Keratinocyte (primary cell): ENCODE measurements at regions not wholly inside any gene's neighbourhood (a gene's known extent, or its start where the extent isn't known, plus 50 kb on each side); places are given as distances from the start of the nearest gene placed in this dataset.

Source experiments
- DNase-seq: peaks from one replicate; pipeline ENCODE4 v3.0.0-alpha.2; 2011; ENCODE audit warnings: low read depth, missing footprints, low spot score
- FAIRE-seq: peaks from 2 replicates; lab custom pipeline; 2011; peaks lifted over from hg19 to GRCh38; lab: Jason Lieb, UNC
- H2AFZ ChIP-seq: 2 replicates; pipeline ENCODE4 v1.6.0; 2012; ENCODE audit warnings: low read length, control low read depth, inconsistent platforms; ENCODE audit not compliant: control insufficient read depth
- H3K27ac ChIP-seq: 2 replicates; pipeline ENCODE4 v1.5.1; 2011; ENCODE audit warnings: low read length; ENCODE audit not compliant: control insufficient read depth, insufficient read depth
- H3K27me3 ChIP-seq: 3 replicates; pipeline ENCODE4 v1.6.0; 2011; ENCODE audit warnings: low read length; ENCODE audit not compliant: control insufficient read depth, insufficient read depth; ENCODE audit errors: extremely low read depth
- H3K36me3 ChIP-seq, 2 experiments: 2 replicates in 1 of 2; 3 replicates in 1 of 2; pipeline ENCODE4 v1.5.1; 2011; ENCODE audit warnings: low read length in 2 of 2, mild to moderate bottlenecking in 1 of 2; ENCODE audit not compliant: control insufficient read depth in 2 of 2, insufficient read depth in 2 of 2; ENCODE audit errors: extremely low read depth in 1 of 2
- H3K4me1 ChIP-seq: 3 replicates; pipeline ENCODE4 v1.5.1; 2011; ENCODE audit warnings: low read length; ENCODE audit not compliant: control insufficient read depth, insufficient read depth; ENCODE audit errors: extremely low read depth
- H3K4me2 ChIP-seq: 3 replicates; pipeline ENCODE4 v1.6.0; 2011; ENCODE audit warnings: low read depth, low read length; ENCODE audit not compliant: control insufficient read depth, insufficient read depth; ENCODE audit errors: extremely low read depth
- H3K4me3 ChIP-seq, 3 experiments: fragments of 200-600 bp in 1 of 3; sonication (generic) in 1 of 3; 2 replicates in 2 of 3; 3 replicates in 1 of 3; pipeline ENCODE4 v1.5.1; 2011 to 2016; ENCODE audit warnings: low read length in 3 of 3, mild to moderate bottlenecking in 3 of 3, control low read depth in 2 of 3, inconsistent platforms in 1 of 3, low read depth in 1 of 3, mixed read lengths in 1 of 3, mixed run types in 1 of 3, moderate library complexity in 1 of 3; ENCODE audit not compliant: control insufficient read depth in 2 of 3, insufficient read depth in 2 of 3; ENCODE audit errors: extremely low read depth in 1 of 3
- H3K79me2 ChIP-seq: 2 replicates; pipeline ENCODE4 v1.6.0; 2012; ENCODE audit warnings: low read length; ENCODE audit not compliant: control insufficient read depth, insufficient read depth
- H3K9ac ChIP-seq: 3 replicates; pipeline ENCODE4 v1.6.0; 2011; ENCODE audit warnings: low read length; ENCODE audit not compliant: control insufficient read depth, insufficient read depth; ENCODE audit errors: extremely low read depth
- H3K9me1 ChIP-seq: 3 replicates; pipeline ENCODE4 v1.6.0; 2011; ENCODE audit warnings: low read length; ENCODE audit not compliant: control insufficient read depth, insufficient read depth; ENCODE audit errors: extremely low read depth
- H3K9me3 ChIP-seq: 2 replicates; pipeline ENCODE4 v1.5.1; 2012; ENCODE audit warnings: low read depth, low read length; ENCODE audit not compliant: control insufficient read depth
- H4K20me1 ChIP-seq: 3 replicates; pipeline ENCODE4 v1.6.0; 2011; ENCODE audit warnings: low read length; ENCODE audit not compliant: control insufficient read depth, insufficient read depth; ENCODE audit errors: extremely low read depth
- EZH2 ChIP-seq: IDR thresholded peaks from one replicate; pipeline ENCODE4 v1.6.1; 2012; ENCODE audit warnings: inconsistent platforms, mild to moderate bottlenecking, low read length, moderate library complexity
- dilution Hi-C: fragments of 300-500 bp; cut with MboI; formaldehyde crosslinking; loops from one replicate; pipeline ENCODE4 v1.7.0; 2020; ENCODE audit warnings: low sequenced_read_pairs; ENCODE audit not compliant: extremely low pct_ligation_motif_present
- TF ChIP-seq, protein P1 (sequence below), 3 experiments: IDR thresholded peaks in 1 of 3; conservative IDR thresholded peaks in 1 of 3; optimal IDR thresholded peaks in 1 of 3; 2 replicates in 2 of 3; 3 replicates in 1 of 3; pipeline versions ENCODE3 to v1.5.1; 2011; ENCODE audit warnings: low read length in 3 of 3, mild to moderate bottlenecking in 3 of 3, moderate library complexity in 2 of 3, control low read depth in 1 of 3, inconsistent platforms in 1 of 3; ENCODE audit not compliant: insufficient read depth in 2 of 3; ENCODE audit errors: extremely low read depth in 1 of 3

DNA sequence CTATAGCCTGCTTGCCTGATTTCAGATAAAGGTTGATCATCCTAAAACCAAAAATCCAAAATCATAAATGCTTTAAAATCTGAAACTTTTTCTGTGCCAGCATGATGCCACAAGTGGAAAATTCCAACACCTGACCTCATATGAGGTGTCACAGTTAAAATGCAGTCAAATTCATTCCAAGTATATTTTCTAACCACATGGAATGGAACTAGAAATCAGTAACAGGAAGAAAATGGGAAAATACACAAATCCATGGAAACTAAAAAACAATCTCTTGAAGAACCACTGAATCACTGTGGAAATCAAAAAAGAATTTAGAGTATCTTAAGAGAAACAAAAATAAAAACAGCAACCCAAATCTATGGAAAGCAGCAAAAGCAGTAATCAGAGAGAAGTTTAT, 297.5 kb upstream of the COX7C start:
- FAIRE-seq (no peak), DNase-seq (no peak)
- Histone ChIP-seq H3K4me3 (no peak overlapping the region), H3K27me3 (no peaks in the 10 kb centered on the region), H3K9ac (no peak overlapping the region), H3K79me2 (no peaks in the 10 kb centered on the region), H3K4me1 (no peaks in the 10 kb centered on the region), H3K9me3 (no peaks in the 10 kb centered on the region), H3K27ac (no peak overlapping the region), H3K9me1 (no peaks in the 10 kb centered on the region), H2AFZ (no peak overlapping the region), H3K36me3 (no peaks in the 10 kb centered on the region), H3K4me2 (no peak overlapping the region), H4K20me1 (no peaks in the 10 kb centered on the region)
- TF ChIP-seq EZH2 = no peak
- TF ChIP-seq, protein P1, sequence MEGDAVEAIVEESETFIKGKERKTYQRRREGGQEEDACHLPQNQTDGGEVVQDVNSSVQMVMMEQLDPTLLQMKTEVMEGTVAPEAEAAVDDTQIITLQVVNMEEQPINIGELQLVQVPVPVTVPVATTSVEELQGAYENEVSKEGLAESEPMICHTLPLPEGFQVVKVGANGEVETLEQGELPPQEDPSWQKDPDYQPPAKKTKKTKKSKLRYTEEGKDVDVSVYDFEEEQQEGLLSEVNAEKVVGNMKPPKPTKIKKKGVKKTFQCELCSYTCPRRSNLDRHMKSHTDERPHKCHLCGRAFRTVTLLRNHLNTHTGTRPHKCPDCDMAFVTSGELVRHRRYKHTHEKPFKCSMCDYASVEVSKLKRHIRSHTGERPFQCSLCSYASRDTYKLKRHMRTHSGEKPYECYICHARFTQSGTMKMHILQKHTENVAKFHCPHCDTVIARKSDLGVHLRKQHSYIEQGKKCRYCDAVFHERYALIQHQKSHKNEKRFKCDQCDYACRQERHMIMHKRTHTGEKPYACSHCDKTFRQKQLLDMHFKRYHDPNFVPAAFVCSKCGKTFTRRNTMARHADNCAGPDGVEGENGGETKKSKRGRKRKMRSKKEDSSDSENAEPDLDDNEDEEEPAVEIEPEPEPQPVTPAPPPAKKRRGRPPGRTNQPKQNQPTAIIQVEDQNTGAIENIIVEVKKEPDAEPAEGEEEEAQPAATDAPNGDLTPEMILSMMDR (optimal IDR thresholded peaks at IDR 0.05 in 1 of 3, IDR thresholded peaks at IDR 0.05 in 1 of 3, conservative IDR thresholded peaks at IDR 0.05 in 1 of 3; ENCODE audit: extremely low read depth in 1 of 3, insufficient read depth in 2 of 3, low read length in 3 of 3) = no peak
- dilution Hi-C loops = no loop called here

DNA sequence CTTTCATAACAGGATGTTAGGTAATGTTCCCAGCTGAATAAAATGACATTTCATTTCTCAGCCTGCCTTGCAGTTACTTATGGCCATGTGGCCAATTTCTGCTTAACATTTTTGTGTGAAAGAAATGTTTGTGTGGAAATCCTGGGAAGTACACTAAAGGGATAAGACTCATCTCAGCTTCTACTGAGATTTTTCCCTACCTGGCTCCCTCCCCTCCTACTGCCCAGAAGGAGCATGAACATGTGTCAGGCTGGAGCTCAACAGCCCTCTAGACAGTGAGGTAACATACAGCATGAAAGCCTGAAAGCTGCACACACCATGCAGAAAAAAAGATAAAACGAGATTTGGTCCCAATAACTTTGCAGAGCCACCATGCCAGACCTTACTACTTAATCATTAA, 288.4 kb upstream of the COX7C start:
- Histone ChIP-seq H3K9me1 (no peaks in the 10 kb centered on the region), H3K4me3 (no peak overlapping the region), H3K4me2 (no peak overlapping the region), H2AFZ (no peak overlapping the region), H3K36me3 (no peaks in the 10 kb centered on the region), H3K9me3 (no peaks in the 10 kb centered on the region), H3K4me1 (no peaks in the 10 kb centered on the region), H4K20me1 (no peaks in the 10 kb centered on the region), H3K27ac (no peak overlapping the region), H3K27me3 (no peaks in the 10 kb centered on the region), H3K79me2 (no peaks in the 10 kb centered on the region), H3K9ac (no peak overlapping the region)
- TF ChIP-seq, protein P1 (optimal IDR thresholded peaks at IDR 0.05 in 1 of 3, IDR thresholded peaks at IDR 0.05 in 1 of 3, conservative IDR thresholded peaks at IDR 0.05 in 1 of 3; ENCODE audit: extremely low read depth in 1 of 3, insufficient read depth in 2 of 3, low read length in 3 of 3) = no peak
- no peak for TF ChIP-seq EZH2
- DNase-seq (no peak), FAIRE-seq (no peak)
- dilution Hi-C loops = no loop called here
